ENCODE measurements at regions not wholly inside any gene's neighbourhood (a gene's known extent, or its start where the extent isn't known, plus 50 kb on each side); places are given as distances from the start of the nearest gene placed in this dataset.

GRCh38 chr5:52587131-52587530 lies 200.6 kb upstream of the ITGA1 start:
- no peak overlapping the region for H3K27ac ChIP-seq (ENCODE audit: low read length)
- no peaks in the 10 kb centered on the region for H3K4me1 ChIP-seq (ENCODE audit: control insufficient read depth, insufficient read depth, low read length)
- peaks cover 2% of the 10 kb centered on the region for H3K9me3 ChIP-seq (replicated peaks; ENCODE audit: control insufficient read depth, low read depth, low read length)
- no peak overlapping the region for H3K4me3 ChIP-seq (ENCODE audit: low read length)
- no peaks in the 10 kb centered on the region for H3K36me3 ChIP-seq (ENCODE audit: control insufficient read depth, insufficient read depth, low read length)
- no peak for DNase-seq
- H3K27me3 ChIP-seq (ENCODE audit: control insufficient read depth, insufficient read depth, low read length), result no peaks in the 10 kb centered on the region

- H3K4me1 ChIP-seq (ENCODE audit: control insufficient read depth, insufficient read depth, low read length), result no peaks in the 10 kb centered on the region
- DNase-seq, result no peak
- WGBS (ENCODE audit: insufficient coverage), result 100% methylated on average over 1 of the region's 2 CpGs
- no peak overlapping the region for H3K27ac ChIP-seq (ENCODE audit: low read length)
- no peaks in the 10 kb centered on the region for H3K9me3 ChIP-seq (replicated peaks; ENCODE audit: control insufficient read depth, low read depth, low read length)
- H3K4me3 ChIP-seq (ENCODE audit: low read length), result no peak overlapping the region
- H3K36me3 ChIP-seq (ENCODE audit: control insufficient read depth, insufficient read depth, low read length), result no peaks in the 10 kb centered on the region
- H3K27me3 ChIP-seq (ENCODE audit: control insufficient read depth, insufficient read depth, low read length), result no peaks in the 10 kb centered on the region
Measured at GRCh38 chr5:52597625-52598024, 190.1 kb upstream of the ITGA1 start.

- no peak overlapping the region for H3K4me3 ChIP-seq (ENCODE audit: low read length)
- H3K4me1 ChIP-seq (ENCODE audit: control insufficient read depth, insufficient read depth, low read length), result no peaks in the 10 kb centered on the region
- no peaks in the 10 kb centered on the region for H3K36me3 ChIP-seq (ENCODE audit: control insufficient read depth, insufficient read depth, low read length)
- no peak overlapping the region for H3K27ac ChIP-seq (ENCODE audit: low read length)
- H3K27me3 ChIP-seq (ENCODE audit: control insufficient read depth, insufficient read depth, low read length), result no peaks in the 10 kb centered on the region
- whole genome bisulfite sequencing (ENCODE audit: insufficient coverage), result 6% methylated on average over 2 of the region's 5 CpGs
- no peak for DNase-seq
- no peaks in the 10 kb centered on the region for H3K9me3 ChIP-seq (replicated peaks; ENCODE audit: control insufficient read depth, low read depth, low read length)
Measured at GRCh38 chr5:52598968-52599367, 188.7 kb upstream of the ITGA1 start.

- WGBS (ENCODE audit: insufficient coverage), result no CpG with 5 or more reads among the region's 5 CpGs
- Histone ChIP-seq H3K9me3 (replicated peaks; ENCODE audit: control insufficient read depth, low read depth, low read length) (no peaks in the 10 kb centered on the region), H3K36me3 (ENCODE audit: control insufficient read depth, insufficient read depth, low read length) (no peaks in the 10 kb centered on the region), H3K27ac (ENCODE audit: low read length) (no peak overlapping the region), H3K27me3 (ENCODE audit: control insufficient read depth, insufficient read depth, low read length) (no peaks in the 10 kb centered on the region), H3K4me3 (ENCODE audit: low read length) (no peak overlapping the region), H3K4me1 (ENCODE audit: control insufficient read depth, insufficient read depth, low read length) (no peaks in the 10 kb centered on the region)
- no peak for DNase-seq
Measured at GRCh38 chr5:52603778-52604554, 183.8 kb upstream of the ITGA1 start.

- no peaks in the 10 kb centered on the region for H3K4me1 ChIP-seq (ENCODE audit: control insufficient read depth, insufficient read depth, low read length)
- WGBS (ENCODE audit: insufficient coverage), result no CpG with 5 or more reads among the region's 6 CpGs
- no peak for DNase-seq
- H3K27ac ChIP-seq (ENCODE audit: low read length), result no peak overlapping the region
- no peaks in the 10 kb centered on the region for H3K9me3 ChIP-seq (replicated peaks; ENCODE audit: control insufficient read depth, low read depth, low read length)
- H3K36me3 ChIP-seq (ENCODE audit: control insufficient read depth, insufficient read depth, low read length), result no peaks in the 10 kb centered on the region
- H3K27me3 ChIP-seq (ENCODE audit: control insufficient read depth, insufficient read depth, low read length), result no peaks in the 10 kb centered on the region
- H3K4me3 ChIP-seq (ENCODE audit: low read length), result no peak overlapping the region
Measured at GRCh38 chr5:52605317-52606313, 182.1 kb upstream of the ITGA1 start.

GRCh38 chr5:52607227-52607824 lies 180.4 kb upstream of the ITGA1 start:
- Histone ChIP-seq H3K9me3 (replicated peaks; ENCODE audit: control insufficient read depth, low read depth, low read length) (no peaks in the 10 kb centered on the region), H3K4me1 (ENCODE audit: control insufficient read depth, insufficient read depth, low read length) (no peaks in the 10 kb centered on the region), H3K36me3 (ENCODE audit: control insufficient read depth, insufficient read depth, low read length) (no peaks in the 10 kb centered on the region), H3K27me3 (ENCODE audit: control insufficient read depth, insufficient read depth, low read length) (no peaks in the 10 kb centered on the region), H3K27ac (ENCODE audit: low read length) (no peak overlapping the region), H3K4me3 (ENCODE audit: low read length) (no peak overlapping the region)
- DNase-seq, result no peak

GRCh38 chr5:52620315-52620714 lies 167.4 kb upstream of the ITGA1 start:
- Histone ChIP-seq H3K4me3 (ENCODE audit: low read length) (no peak overlapping the region), H3K27me3 (ENCODE audit: control insufficient read depth, insufficient read depth, low read length) (no peaks in the 10 kb centered on the region), H3K9me3 (replicated peaks; ENCODE audit: control insufficient read depth, low read depth, low read length) (peaks cover 2% of the 10 kb centered on the region), H3K36me3 (ENCODE audit: control insufficient read depth, insufficient read depth, low read length) (no peaks in the 10 kb centered on the region), H3K4me1 (ENCODE audit: control insufficient read depth, insufficient read depth, low read length) (no peaks in the 10 kb centered on the region), H3K27ac (ENCODE audit: low read length) (no peak overlapping the region)
- WGBS (ENCODE audit: insufficient coverage), result 91% methylated on average over 1 of the region's 3 CpGs
- DNase-seq, result no peak

GRCh38 chr5:52623291-52623690 lies 164.4 kb upstream of the ITGA1 start:
- no peak for DNase-seq
- no peaks in the 10 kb centered on the region for H3K4me1 ChIP-seq (ENCODE audit: control insufficient read depth, insufficient read depth, low read length)
- WGBS (ENCODE audit: insufficient coverage), result no CpG with 5 or more reads among the region's 4 CpGs
- H3K4me3 ChIP-seq (ENCODE audit: low read length), result no peak overlapping the region
- no peaks in the 10 kb centered on the region for H3K9me3 ChIP-seq (replicated peaks; ENCODE audit: control insufficient read depth, low read depth, low read length)
- no peaks in the 10 kb centered on the region for H3K36me3 ChIP-seq (ENCODE audit: control insufficient read depth, insufficient read depth, low read length)
- no peaks in the 10 kb centered on the region for H3K27me3 ChIP-seq (ENCODE audit: control insufficient read depth, insufficient read depth, low read length)
- no peak overlapping the region for H3K27ac ChIP-seq (ENCODE audit: low read length)

- DNase-seq, result no peak
- no peak overlapping the region for H3K27ac ChIP-seq (ENCODE audit: low read length)
- no peaks in the 10 kb centered on the region for H3K9me3 ChIP-seq (replicated peaks; ENCODE audit: control insufficient read depth, low read depth, low read length)
- H3K36me3 ChIP-seq (ENCODE audit: control insufficient read depth, insufficient read depth, low read length), result no peaks in the 10 kb centered on the region
- no peak overlapping the region for H3K4me3 ChIP-seq (ENCODE audit: low read length)
- H3K4me1 ChIP-seq (ENCODE audit: control insufficient read depth, insufficient read depth, low read length), result no peaks in the 10 kb centered on the region
- H3K27me3 ChIP-seq (ENCODE audit: control insufficient read depth, insufficient read depth, low read length), result no peaks in the 10 kb centered on the region
- WGBS (ENCODE audit: insufficient coverage), result 100% methylated on average over 1 of the region's 3 CpGs
Measured at GRCh38 chr5:52624291-52624690, 163.4 kb upstream of the ITGA1 start.

GRCh38 chr5:52626312-52626711 lies 161.4 kb upstream of the ITGA1 start:
- Histone ChIP-seq H3K9me3 (replicated peaks; ENCODE audit: control insufficient read depth, low read depth, low read length) (no peaks in the 10 kb centered on the region), H3K4me1 (ENCODE audit: control insufficient read depth, insufficient read depth, low read length) (no peaks in the 10 kb centered on the region), H3K36me3 (ENCODE audit: control insufficient read depth, insufficient read depth, low read length) (no peaks in the 10 kb centered on the region), H3K27ac (ENCODE audit: low read length) (no peak overlapping the region), H3K4me3 (ENCODE audit: low read length) (no peak overlapping the region), H3K27me3 (ENCODE audit: control insufficient read depth, insufficient read depth, low read length) (no peaks in the 10 kb centered on the region)
- 83% methylated on average over 1 of the region's 3 CpGs for WGBS (ENCODE audit: insufficient coverage)
- no peak for DNase-seq

Measured in muscle of leg (tissue), 3 donors.